A549 (cell line): ENCODE measurements at regions not wholly inside any gene's neighbourhood (a gene's known extent, or its start where the extent isn't known, plus 50 kb on each side); places are given as distances from the start of the nearest gene placed in this dataset.

Source experiments
- HDAC2 ChIP-seq: fragments of 200-600 bp; sonication (generic); IDR thresholded peaks from 2 replicates; pipeline ENCODE4 v1.6.1; 2016
- POLR2A ChIP-seq: IDR thresholded peaks from 2 replicates; pipeline ENCODE4 v1.6.1; 2012; ENCODE audit warnings: mild to moderate bottlenecking, low read length
- TF ChIP-seq, protein P1 (sequence below): fragments of >200 bp; sonication (Bioruptor Twin); formaldehyde crosslinking; IDR thresholded peaks from 3 replicates; pipeline ENCODE4 v1.5.1; 2016
- TF ChIP-seq, protein P2 (sequence below): fragments of 200-600 bp; sonication (generic); IDR thresholded peaks from 2 replicates; pipeline ENCODE4 v1.6.1; 2016; ENCODE audit warnings: antibody characterized with exemption, mild to moderate bottlenecking, moderate library complexity

DNA sequence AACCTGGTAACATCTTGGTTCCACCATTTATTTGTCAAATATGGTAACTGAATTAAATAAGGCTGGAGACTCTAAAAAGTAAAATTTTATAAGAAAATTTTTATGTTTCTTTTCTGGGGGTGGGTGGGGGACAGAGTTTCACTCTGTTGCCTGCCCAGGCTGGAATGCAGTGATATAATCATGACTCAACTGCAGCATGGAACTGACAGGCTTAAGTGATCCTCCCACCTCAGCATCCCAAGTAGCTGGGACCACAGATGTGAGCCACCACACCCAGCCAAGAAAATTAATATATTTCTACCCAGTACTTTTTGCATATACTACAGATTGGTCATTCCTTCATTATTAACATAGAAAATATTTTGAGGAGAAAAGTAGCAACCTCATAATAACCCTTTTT, 216.9 kb downstream of the DEPDC1B start:
- TF ChIP-seq, protein P1, sequence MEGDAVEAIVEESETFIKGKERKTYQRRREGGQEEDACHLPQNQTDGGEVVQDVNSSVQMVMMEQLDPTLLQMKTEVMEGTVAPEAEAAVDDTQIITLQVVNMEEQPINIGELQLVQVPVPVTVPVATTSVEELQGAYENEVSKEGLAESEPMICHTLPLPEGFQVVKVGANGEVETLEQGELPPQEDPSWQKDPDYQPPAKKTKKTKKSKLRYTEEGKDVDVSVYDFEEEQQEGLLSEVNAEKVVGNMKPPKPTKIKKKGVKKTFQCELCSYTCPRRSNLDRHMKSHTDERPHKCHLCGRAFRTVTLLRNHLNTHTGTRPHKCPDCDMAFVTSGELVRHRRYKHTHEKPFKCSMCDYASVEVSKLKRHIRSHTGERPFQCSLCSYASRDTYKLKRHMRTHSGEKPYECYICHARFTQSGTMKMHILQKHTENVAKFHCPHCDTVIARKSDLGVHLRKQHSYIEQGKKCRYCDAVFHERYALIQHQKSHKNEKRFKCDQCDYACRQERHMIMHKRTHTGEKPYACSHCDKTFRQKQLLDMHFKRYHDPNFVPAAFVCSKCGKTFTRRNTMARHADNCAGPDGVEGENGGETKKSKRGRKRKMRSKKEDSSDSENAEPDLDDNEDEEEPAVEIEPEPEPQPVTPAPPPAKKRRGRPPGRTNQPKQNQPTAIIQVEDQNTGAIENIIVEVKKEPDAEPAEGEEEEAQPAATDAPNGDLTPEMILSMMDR: no peak
- TF ChIP-seq, protein P2, sequence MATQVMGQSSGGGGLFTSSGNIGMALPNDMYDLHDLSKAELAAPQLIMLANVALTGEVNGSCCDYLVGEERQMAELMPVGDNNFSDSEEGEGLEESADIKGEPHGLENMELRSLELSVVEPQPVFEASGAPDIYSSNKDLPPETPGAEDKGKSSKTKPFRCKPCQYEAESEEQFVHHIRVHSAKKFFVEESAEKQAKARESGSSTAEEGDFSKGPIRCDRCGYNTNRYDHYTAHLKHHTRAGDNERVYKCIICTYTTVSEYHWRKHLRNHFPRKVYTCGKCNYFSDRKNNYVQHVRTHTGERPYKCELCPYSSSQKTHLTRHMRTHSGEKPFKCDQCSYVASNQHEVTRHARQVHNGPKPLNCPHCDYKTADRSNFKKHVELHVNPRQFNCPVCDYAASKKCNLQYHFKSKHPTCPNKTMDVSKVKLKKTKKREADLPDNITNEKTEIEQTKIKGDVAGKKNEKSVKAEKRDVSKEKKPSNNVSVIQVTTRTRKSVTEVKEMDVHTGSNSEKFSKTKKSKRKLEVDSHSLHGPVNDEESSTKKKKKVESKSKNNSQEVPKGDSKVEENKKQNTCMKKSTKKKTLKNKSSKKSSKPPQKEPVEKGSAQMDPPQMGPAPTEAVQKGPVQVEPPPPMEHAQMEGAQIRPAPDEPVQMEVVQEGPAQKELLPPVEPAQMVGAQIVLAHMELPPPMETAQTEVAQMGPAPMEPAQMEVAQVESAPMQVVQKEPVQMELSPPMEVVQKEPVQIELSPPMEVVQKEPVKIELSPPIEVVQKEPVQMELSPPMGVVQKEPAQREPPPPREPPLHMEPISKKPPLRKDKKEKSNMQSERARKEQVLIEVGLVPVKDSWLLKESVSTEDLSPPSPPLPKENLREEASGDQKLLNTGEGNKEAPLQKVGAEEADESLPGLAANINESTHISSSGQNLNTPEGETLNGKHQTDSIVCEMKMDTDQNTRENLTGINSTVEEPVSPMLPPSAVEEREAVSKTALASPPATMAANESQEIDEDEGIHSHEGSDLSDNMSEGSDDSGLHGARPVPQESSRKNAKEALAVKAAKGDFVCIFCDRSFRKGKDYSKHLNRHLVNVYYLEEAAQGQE: no peak
- TF ChIP-seq HDAC2: no peak
- TF ChIP-seq POLR2A: no peak
